ENCODE measurements at regions not wholly inside any gene's neighbourhood (a gene's known extent, or its start where the extent isn't known, plus 50 kb on each side); places are given as distances from the start of the nearest gene placed in this dataset.

DNA sequence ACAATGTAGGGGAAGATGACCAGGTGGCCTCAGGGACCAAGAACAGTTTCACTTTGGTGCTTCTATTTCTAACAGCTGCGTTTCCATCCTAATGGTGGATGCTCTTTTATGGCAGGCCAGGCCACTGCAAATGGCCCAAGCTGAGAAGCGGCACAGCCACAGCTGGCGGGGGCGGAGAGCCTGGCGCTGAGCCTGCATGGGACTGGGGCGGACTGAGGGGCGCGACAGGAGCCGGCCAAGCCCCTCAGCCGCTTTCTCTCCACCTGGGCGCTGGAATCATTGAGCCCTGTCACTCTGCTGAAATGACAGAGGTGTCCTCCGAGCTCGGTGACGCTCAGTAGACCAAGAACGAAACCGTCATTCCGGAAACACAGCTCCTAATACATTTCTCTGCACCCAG lies 317.3 kb upstream of the PDE4D start:
- TF ChIP-seq, protein P1, sequence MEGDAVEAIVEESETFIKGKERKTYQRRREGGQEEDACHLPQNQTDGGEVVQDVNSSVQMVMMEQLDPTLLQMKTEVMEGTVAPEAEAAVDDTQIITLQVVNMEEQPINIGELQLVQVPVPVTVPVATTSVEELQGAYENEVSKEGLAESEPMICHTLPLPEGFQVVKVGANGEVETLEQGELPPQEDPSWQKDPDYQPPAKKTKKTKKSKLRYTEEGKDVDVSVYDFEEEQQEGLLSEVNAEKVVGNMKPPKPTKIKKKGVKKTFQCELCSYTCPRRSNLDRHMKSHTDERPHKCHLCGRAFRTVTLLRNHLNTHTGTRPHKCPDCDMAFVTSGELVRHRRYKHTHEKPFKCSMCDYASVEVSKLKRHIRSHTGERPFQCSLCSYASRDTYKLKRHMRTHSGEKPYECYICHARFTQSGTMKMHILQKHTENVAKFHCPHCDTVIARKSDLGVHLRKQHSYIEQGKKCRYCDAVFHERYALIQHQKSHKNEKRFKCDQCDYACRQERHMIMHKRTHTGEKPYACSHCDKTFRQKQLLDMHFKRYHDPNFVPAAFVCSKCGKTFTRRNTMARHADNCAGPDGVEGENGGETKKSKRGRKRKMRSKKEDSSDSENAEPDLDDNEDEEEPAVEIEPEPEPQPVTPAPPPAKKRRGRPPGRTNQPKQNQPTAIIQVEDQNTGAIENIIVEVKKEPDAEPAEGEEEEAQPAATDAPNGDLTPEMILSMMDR (conservative IDR thresholded peaks at IDR 0.05; ENCODE audit: low read depth, low read length), result no peak
- no peak for TF ChIP-seq EZH2 (IDR thresholded peaks at IDR 0.05; ENCODE audit: borderline replicate concordance, low read depth, low read length, poor library complexity, severe bottlenecking)

All from A673 (cell line).